ENCODE measurements at regions not wholly inside any gene's neighbourhood (a gene's known extent, or its start where the extent isn't known, plus 50 kb on each side); places are given as distances from the start of the nearest gene placed in this dataset.

GRCh38 chr7:106757846-106758245, 96.9 kb upstream of the CCDC71L start:
- TF ChIP-seq ZNF274 (IDR thresholded peaks at IDR 0.05; ENCODE audit: low read depth, low read length) (no peak), CTCF (IDR thresholded peaks at IDR 0.05 in 2 of 3, conservative IDR thresholded peaks at IDR 0.05 in 1 of 3; ENCODE audit: borderline replicate concordance in 1 of 3, insufficient read depth in 1 of 3, low read depth in 2 of 3, low read length in 2 of 3) (no peak), RAD21 (IDR thresholded peaks at IDR 0.05; ENCODE audit: low read depth) (no peak), EZH2phosphoT487 (IDR thresholded peaks at IDR 0.05; ENCODE audit: borderline replicate concordance) (no peak), POLR2A (IDR thresholded peaks at IDR 0.05; ENCODE audit: borderline replicate concordance, extremely low read depth, insufficient read depth, insufficient read length) (no peak), POLR2AphosphoS5 (IDR thresholded peaks at IDR 0.05; ENCODE audit: low read depth, low read length) (no peak)
